H54 (cell line): ENCODE measurements at regions not wholly inside any gene's neighbourhood (a gene's known extent, or its start where the extent isn't known, plus 50 kb on each side); places are given as distances from the start of the nearest gene placed in this dataset.

ENCODE experiments used
- DNase-seq: peaks from one replicate; pipeline ENCODE4 v3.0.0; 2011; ENCODE audit warnings: low spot score, mixed read lengths; ENCODE audit not compliant: insufficient read length
- FAIRE-seq: peaks from 3 replicates; lab custom pipeline; 2011; peaks lifted over from hg19 to GRCh38; lab: Jason Lieb, UNC
- POLR2A ChIP-seq: IDR thresholded peaks from 2 replicates; pipeline ENCODE4 v1.6.1; 2011; ENCODE audit warnings: low read depth, mild to moderate bottlenecking, low read length

DNA sequence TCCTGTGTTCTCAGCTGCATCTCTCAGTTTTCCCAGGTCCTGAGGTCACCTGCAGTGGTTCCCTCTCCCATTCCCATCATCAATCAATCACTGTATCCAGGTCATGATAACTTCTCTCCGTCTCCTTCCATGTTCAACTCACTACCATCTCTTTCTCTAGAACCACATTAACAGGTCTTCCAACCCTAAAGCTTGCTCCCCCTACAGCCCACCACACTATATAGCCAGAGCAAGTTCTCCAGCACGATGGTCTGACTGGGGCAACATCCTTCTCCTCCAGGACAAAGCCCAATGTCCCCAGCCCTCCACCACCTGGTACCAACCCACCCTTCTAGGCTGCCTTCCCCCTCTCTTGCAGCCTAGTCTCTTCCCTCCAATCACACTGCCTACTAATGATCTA is 241.6 kb downstream of the CDK5RAP2 start:
- FAIRE-seq (no peak), DNase-seq (no peak)
- TF ChIP-seq POLR2A: no peak

DNA sequence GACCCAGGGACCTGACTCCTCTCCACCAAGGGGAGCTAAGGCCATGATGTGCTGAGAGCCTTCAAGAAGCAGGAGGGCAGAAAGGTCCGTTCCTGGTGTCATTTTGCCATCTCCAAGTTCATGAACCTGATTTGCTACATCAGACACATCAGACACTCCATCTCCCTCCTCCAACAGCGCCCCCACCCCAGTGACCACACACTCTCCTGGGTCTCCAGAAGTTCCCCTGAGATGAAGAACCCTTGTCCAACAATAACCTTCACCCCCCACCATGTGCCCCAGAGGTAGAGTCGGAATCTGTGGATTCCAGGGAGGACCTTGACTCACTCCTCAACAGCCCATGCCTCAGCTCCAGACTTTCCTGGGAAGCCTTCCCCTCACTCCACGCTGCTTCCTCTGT is 242.8 kb downstream of the CDK5RAP2 start:
- no peak for TF ChIP-seq POLR2A
- no peak for FAIRE-seq
- DNase-seq: no peak

DNA sequence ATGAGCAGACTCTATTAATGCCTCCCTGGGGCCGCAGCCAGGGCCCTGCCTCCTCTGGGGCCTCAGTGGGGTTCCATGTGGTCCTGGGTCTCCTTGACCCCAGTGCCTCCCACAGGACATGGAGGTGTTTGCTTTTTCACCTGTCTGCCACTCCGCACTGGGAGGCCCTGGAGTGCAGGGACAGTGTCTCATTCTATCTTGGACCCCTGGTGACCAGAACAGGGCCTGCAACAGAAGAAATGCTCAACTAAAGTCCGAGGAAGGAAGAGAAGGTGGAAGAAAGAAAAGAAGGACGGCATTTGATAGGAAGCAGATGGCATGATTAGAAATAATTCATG is 243.2 kb downstream of the CDK5RAP2 start:
- no peak for FAIRE-seq
- DNase-seq: no peak
- no peak for TF ChIP-seq POLR2A

DNA sequence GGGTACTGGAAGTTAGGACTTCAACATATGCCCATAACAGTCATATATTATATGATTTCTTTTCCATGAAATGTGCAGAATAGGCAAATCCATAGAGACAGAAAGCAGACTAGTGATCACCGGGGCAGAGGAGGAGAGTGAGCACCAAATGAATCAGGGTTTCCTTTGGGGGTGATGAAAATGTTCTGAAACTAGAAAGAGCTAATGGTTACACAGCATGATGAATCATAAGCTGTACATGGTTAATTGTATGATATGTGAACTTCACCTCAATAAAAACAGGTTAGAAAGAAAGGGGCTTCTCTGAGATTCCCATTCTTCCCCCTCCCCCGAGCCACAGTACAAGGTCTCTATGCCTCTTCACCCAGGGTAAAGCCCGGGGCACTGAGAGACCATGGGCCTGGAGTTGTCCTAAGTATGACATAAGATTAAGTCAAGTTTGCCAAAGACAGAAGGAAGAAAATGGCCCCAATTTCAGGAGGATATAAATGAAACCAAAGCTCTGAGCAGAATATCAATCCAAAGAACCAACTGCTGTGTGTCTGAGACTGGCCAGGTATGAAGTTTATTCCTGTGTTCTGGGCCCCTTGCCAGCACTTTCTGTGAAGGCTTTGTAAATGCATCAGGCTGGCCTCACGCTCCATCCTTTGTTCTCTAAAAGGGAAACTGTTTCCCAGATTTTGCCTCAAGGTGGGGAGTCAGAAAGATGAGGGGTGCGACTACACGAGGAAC is 243.8 kb downstream of the CDK5RAP2 start:
- no peak for FAIRE-seq

DNA sequence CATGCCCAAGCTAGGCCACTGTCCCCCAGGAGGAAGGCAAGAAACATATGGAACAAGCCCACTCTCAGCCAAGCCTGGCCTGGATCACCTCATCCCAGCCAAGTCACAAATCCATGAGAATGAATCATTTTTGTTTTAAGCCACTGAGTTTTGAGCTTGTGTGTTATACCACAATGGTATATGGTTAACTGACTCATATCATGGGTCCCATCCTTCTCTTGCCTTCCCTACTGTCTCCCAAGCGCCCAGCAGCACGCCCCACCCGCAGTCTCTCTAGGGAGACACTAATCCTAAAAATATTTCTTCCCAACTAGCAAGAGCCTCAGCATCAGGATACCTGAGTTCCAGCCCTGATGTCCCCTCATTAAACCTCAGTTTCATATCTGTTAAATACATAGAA is 248.1 kb downstream of the CDK5RAP2 start:
- TF ChIP-seq POLR2A: no peak
- DNase-seq (no peak), FAIRE-seq (no peak)

More for the DNA sequence above, 243.8 kb downstream of the CDK5RAP2 start:
- no peak for TF ChIP-seq POLR2A
- DNase-seq: no peak

DNA sequence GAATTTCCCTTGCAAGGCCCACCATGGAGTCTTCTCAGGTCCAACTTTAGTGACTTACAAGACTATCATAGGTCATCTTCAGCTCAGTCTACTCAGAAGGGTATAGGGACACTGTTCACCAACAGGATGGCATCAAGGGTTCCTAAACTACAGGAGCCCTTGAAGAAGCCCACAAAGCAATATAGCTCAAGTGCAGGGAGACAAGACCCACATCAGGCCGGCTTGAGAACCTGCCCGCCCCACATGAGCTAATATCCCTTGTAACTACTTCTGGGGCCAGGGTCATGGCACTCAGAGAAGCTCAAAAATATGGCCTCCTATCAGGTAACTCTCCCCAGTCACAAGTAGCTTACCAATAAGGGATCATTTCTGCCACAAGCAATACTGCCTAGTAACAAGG is 249.9 kb downstream of the CDK5RAP2 start:
- no peak for DNase-seq
- no peak for TF ChIP-seq POLR2A
- no peak for FAIRE-seq

DNA sequence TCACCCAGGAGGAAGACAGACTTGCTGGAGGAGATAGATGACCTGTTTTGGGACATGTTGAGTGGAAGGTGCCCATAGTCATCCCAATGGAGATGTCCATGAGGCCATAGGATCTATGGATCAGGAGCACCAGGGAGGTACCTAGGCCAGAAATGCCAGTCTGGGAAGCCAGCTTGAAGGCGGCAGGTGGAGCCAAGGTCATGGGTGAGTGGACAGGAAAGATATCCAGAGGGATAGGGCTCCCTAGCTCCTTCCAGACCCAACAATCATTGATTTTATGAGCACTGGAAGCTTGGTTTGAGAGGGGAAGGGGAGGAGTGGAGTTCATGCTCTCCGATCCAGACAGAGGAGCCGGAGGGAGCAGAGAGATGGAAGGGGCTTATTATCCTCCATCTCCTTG is 252.6 kb downstream of the CDK5RAP2 start:
- no peak for FAIRE-seq
- DNase-seq: no peak
- TF ChIP-seq POLR2A: no peak

DNA sequence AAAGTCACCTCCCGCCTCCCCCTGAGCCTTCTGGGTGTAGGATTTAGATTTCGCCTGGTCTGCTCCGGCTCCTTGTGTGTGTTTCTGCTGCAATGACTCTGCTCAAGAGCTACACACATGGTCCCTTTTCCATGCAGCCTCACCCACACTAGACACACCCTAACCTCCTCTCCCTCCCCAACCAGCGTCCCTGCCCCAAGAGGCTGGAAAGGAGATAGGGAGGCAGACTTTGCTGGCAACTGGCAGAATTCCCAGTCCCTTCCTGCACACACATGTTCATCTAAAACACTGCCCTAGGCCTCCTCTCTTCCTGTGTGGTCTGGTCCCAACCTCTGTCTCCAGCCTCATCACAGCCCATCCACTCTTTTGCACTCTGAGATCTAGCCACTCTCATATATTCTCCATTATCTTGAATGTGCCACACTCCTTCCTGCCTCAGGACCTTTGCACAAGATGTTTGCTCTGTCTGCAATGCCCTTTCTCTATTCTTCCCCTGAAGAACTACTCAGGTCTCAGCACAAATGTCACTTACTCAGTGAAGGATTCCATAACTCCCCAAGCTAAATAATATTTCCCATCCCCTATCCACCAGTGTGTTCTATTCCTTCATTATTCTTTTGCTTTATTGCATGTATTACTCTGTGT is 253.8 kb downstream of the CDK5RAP2 start:
- DNase-seq (no peak), FAIRE-seq (no peak)
- TF ChIP-seq POLR2A: no peak

DNA sequence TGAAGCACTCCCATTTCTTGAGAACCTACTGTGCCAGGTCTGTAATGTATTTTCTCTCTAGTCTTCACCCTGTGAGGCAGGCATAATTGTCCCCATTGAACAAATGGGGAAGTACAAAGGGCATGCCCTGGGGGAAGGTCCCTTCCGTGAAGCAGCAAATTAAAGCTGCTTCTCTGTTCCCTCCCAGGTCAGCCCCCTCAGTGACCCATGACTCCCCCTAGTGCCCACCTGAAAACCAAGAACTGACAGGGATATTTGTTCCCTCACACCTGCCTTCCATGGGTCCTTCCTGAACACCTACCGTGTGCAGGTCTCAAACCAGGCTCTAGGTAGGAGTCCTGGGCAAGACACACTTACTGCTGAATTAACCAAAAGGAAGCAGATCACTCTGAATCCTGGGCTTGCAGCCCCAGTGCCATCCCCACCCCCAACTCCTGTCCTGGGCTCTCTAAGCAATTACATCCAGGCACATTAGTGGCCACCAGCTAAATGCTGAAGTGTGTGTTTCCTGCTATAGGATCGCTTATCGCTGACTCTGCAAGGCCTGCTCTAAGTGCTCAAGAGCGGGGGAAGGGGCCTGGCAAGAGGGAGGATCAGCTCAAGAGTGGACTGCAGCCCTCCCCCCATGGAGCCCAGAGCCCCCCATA is 254.8 kb downstream of the CDK5RAP2 start:
- DNase-seq: no peak
- no peak for FAIRE-seq
- TF ChIP-seq POLR2A: no peak

DNA sequence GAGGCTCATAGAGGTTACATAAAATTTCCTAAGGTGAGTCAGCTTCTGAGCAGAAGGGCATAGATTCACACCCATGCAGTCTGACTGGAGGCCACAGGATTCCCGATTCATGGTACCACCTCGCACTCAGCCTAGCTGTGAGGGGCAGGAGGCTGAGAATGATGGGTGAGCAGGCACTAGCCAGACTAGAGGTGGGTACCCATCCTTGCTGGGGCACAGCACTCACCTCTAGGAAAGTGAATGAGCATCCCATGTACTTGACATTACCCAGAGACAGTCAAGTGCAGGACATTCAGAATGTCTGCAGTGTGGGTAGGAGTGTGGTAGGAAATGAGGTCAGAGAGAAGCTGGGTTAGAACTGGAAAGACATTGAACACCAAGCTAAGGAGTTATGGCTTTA is 255.5 kb downstream of the CDK5RAP2 start:
- DNase-seq: no peak
- no peak for FAIRE-seq
- TF ChIP-seq POLR2A: no peak

DNA sequence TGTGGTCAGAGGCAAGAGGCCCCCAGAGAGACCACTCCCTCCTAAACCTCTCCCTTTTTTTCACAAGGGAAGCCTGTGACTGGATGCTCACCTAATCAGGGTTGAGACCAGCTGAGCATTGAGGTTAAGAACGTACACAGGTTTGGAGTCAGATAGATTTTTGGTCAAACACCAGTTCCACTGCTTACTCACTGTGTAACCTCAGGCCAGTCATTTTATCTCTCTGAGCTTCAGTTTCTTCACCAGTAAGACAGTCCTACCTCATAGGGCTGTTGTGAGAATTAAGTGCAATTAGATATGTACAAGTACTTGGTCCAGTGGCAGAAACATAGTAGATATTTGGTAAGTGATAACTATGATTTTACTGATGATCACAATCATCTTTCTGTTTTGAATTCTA is 256.8 kb downstream of the CDK5RAP2 start:
- no peak for DNase-seq
- FAIRE-seq: no peak
- TF ChIP-seq POLR2A: no peak

DNA sequence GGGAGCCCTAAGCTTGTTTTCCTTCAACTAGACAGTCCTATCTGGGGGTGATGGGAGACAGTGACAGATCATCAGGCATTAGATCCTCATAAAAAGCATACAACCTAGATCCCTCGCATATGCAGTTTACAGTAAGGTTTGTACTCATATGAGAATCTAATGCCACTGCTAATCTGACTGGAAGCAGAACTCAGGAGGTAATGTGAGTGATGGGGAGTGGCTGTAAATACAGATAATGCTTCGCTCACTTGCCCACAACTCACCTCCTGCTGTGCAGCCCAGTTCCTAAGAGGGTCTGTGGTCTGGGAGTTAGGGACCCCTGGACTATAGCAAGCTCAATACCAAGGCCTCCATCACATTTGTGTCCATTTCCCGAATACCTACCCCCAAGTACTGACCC is 260.5 kb downstream of the CDK5RAP2 start:
- no peak for TF ChIP-seq POLR2A
- DNase-seq (no peak), FAIRE-seq (no peak)

DNA sequence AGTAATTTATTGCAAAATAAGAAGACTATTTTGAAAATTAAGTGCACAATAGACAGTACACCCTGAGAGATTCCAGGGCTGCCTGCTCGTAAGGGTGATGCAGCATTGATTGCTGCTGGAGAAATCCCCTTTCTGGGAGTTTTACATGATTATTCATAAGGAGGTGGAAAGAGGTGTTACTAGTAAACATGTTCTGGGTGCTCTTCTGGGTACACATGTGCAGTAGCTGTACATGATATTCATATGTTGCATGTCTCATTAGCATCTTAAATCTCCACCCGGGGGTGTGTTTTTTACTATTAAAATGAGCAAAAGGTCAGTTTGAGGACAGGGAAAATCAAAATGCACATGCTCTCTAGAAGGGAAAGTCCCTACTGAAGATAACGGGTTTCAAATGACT is 264.8 kb downstream of the CDK5RAP2 start:
- FAIRE-seq: peak; percentile 69
- no peak for DNase-seq
- TF ChIP-seq POLR2A: no peak

DNA sequence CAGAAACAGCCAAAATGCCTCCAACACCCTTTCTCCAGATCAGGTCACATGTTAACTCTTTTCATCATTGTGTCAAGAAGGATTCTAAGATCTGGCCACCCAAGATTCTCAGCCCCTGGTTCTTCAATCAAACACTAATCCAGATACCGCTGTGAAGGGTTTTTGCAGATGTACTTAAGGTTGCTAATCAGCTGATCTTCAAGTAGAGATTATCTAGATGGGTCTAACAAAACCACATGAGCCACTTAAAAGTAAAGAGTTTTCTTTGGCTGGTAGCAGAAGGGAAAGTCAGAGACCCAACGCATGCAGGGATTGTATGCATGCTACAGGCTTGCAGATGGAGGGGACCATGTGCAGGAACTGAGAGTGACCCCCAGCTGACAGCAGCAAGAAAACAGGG is 267.9 kb downstream of the CDK5RAP2 start:
- TF ChIP-seq POLR2A: no peak
- DNase-seq (no peak), FAIRE-seq (no peak)

DNA sequence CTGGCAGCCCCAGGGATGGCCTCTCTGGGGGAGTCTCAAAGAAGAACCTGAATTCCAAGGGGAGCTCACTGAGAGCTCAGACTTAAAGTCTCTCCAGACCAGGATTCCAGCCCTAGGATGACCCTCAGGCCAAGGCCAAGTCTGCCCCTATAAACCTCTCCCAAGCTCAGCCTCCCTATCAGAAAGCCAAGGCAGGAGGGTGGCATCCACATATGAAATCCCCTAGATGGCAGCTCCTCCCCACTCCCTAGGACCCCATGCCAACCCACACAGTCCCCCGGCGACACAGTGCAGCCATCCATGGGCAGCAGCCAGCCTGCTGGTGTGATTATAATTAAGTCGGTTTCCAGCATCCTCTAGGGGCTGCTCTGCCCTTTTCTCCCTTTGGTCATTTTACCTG is 269.9 kb downstream of the CDK5RAP2 start:
- no peak for TF ChIP-seq POLR2A
- FAIRE-seq (no peak), DNase-seq (no peak)
